ENCODE measurements at regions not wholly inside any gene's neighbourhood (a gene's known extent, or its start where the extent isn't known, plus 50 kb on each side); places are given as distances from the start of the nearest gene placed in this dataset.

GRCh38 chr14:62117751-62118105 is 355.5 kb downstream of the SNAPC1 start:
- no peak for TF ChIP-seq EZH2phosphoT487 (IDR thresholded peaks at IDR 0.05)
- TF ChIP-seq, protein P1, sequence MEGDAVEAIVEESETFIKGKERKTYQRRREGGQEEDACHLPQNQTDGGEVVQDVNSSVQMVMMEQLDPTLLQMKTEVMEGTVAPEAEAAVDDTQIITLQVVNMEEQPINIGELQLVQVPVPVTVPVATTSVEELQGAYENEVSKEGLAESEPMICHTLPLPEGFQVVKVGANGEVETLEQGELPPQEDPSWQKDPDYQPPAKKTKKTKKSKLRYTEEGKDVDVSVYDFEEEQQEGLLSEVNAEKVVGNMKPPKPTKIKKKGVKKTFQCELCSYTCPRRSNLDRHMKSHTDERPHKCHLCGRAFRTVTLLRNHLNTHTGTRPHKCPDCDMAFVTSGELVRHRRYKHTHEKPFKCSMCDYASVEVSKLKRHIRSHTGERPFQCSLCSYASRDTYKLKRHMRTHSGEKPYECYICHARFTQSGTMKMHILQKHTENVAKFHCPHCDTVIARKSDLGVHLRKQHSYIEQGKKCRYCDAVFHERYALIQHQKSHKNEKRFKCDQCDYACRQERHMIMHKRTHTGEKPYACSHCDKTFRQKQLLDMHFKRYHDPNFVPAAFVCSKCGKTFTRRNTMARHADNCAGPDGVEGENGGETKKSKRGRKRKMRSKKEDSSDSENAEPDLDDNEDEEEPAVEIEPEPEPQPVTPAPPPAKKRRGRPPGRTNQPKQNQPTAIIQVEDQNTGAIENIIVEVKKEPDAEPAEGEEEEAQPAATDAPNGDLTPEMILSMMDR (IDR thresholded peaks at IDR 0.05), result no peak

Measured in neural progenitor cell (in vitro differentiated cells).